SK-N-SH treated with all-trans-retinoic acid at 6 μM for 48 hours (cell line): ENCODE measurements at regions not wholly inside any gene's neighbourhood (a gene's known extent, or its start where the extent isn't known, plus 50 kb on each side); places are given as distances from the start of the nearest gene placed in this dataset.

Experiments used
- ARNTL ChIP-seq: fragments of 450-650 bp; formaldehyde crosslinking; IDR thresholded peaks from 2 replicates; pipeline ENCODE4 v1.5.0; 2020; ENCODE audit warnings: low read depth, mild to moderate bottlenecking, moderate library complexity, borderline replicate concordance
- CSDC2 ChIP-seq: fragments of 250-450 bp; sonication (Bioruptor Pico); IDR thresholded peaks from 2 replicates; pipeline ENCODE4 v1.5.0; 2020; ENCODE audit warnings: mild to moderate bottlenecking, moderate library complexity
- ESRRG ChIP-seq: fragments of 250-450 bp; sonication (Bioruptor Pico); IDR thresholded peaks from 2 replicates; pipeline ENCODE4 v1.6.1; 2021; ENCODE audit warnings: mild to moderate bottlenecking
- GLIS3 ChIP-seq: fragments of 250-450 bp; sonication (Bioruptor Pico); IDR thresholded peaks from 2 replicates; pipeline ENCODE4 v1.5.0; 2020; ENCODE audit warnings: mild to moderate bottlenecking, moderate library complexity
- PATZ1 ChIP-seq: fragments of 250-450 bp; sonication (Bioruptor Pico); IDR thresholded peaks from 2 replicates; pipeline ENCODE4 v1.8.0; 2020; ENCODE audit warnings: mild to moderate bottlenecking, moderate library complexity, borderline replicate concordance
- POU6F1 ChIP-seq: fragments of 250-450 bp; sonication (Bioruptor Pico); IDR thresholded peaks from 2 replicates; pipeline ENCODE4 v1.8.0; 2021; ENCODE audit warnings: low read depth, mild to moderate bottlenecking, moderate library complexity, borderline replicate concordance
- PPARA ChIP-seq: fragments of 250-450 bp; sonication (Bioruptor Pico); IDR thresholded peaks from 2 replicates; pipeline ENCODE4 v1.5.0; 2020; ENCODE audit warnings: mild to moderate bottlenecking, borderline replicate concordance
- RARB ChIP-seq: fragments of 250-450 bp; sonication (Bioruptor Pico); IDR thresholded peaks from 2 replicates; pipeline ENCODE4 v1.8.0; 2021; ENCODE audit warnings: mild to moderate bottlenecking, moderate library complexity
- SNAI2 ChIP-seq: fragments of 250-450 bp; sonication (Bioruptor Pico); IDR thresholded peaks from 2 replicates; pipeline ENCODE4 v1.5.0; 2020; ENCODE audit warnings: mild to moderate bottlenecking, moderate library complexity
- TOX ChIP-seq: fragments of 250-450 bp; sonication (Bioruptor Pico); IDR thresholded peaks from 2 replicates; pipeline ENCODE4 v1.8.0; 2021; ENCODE audit warnings: mild to moderate bottlenecking, moderate library complexity, borderline replicate concordance
- ZFP3 ChIP-seq: fragments of 250-450 bp; sonication (Bioruptor Pico); IDR thresholded peaks from 2 replicates; pipeline ENCODE4 v1.5.0; 2020; ENCODE audit warnings: mild to moderate bottlenecking, moderate library complexity
- ZFP30 ChIP-seq: fragments of 450-650 bp; formaldehyde crosslinking; IDR thresholded peaks from 2 replicates; pipeline ENCODE4 v1.5.0; 2022; ENCODE audit warnings: mild to moderate bottlenecking, moderate library complexity
- ZNF70 ChIP-seq: fragments of 450-650 bp; formaldehyde crosslinking; IDR thresholded peaks from 2 replicates; pipeline ENCODE4 v1.5.0; 2020; ENCODE audit warnings: mild to moderate bottlenecking, moderate library complexity
- TF ChIP-seq, protein P1 (sequence below): fragments of 250-450 bp; sonication (Bioruptor Pico); IDR thresholded peaks from 2 replicates; pipeline ENCODE4 v1.5.0; 2020; ENCODE audit warnings: mild to moderate bottlenecking, moderate library complexity

DNA sequence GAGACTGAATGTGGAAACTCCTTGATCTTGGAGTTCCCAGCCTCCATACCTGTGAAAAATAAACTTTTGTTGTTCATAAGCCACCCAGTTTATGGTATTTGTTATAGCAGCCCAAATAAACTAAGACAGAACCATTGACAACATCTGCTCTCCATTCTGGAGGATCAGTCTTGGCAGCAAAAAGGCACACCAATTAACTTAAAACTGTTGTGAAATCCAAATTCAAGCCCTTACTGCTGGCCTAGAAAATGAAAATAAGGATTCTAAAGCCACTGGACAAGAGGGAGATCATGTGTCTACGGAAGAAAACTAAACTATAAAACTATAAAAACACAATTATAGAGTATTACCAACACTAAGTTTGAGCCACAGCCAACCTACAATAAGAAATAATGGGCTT, 172.1 kb upstream of the RNPC3 start:
- TF ChIP-seq ZNF70 (CRISPR knock-in tag) (no peak), ESRRG (CRISPR knock-in tag) (no peak), PATZ1 (CRISPR knock-in tag) (no peak), ZFP3 (CRISPR knock-in tag) (no peak), ARNTL (CRISPR knock-in tag) (no peak), ZFP30 (no peak), GLIS3 (CRISPR knock-in tag) (no peak), RARB (CRISPR knock-in tag) (no peak), SNAI2 (no peak), CSDC2 (no peak), TOX (CRISPR knock-in tag) (no peak), PPARA (no peak), POU6F1 (no peak)
- TF ChIP-seq, protein P1, sequence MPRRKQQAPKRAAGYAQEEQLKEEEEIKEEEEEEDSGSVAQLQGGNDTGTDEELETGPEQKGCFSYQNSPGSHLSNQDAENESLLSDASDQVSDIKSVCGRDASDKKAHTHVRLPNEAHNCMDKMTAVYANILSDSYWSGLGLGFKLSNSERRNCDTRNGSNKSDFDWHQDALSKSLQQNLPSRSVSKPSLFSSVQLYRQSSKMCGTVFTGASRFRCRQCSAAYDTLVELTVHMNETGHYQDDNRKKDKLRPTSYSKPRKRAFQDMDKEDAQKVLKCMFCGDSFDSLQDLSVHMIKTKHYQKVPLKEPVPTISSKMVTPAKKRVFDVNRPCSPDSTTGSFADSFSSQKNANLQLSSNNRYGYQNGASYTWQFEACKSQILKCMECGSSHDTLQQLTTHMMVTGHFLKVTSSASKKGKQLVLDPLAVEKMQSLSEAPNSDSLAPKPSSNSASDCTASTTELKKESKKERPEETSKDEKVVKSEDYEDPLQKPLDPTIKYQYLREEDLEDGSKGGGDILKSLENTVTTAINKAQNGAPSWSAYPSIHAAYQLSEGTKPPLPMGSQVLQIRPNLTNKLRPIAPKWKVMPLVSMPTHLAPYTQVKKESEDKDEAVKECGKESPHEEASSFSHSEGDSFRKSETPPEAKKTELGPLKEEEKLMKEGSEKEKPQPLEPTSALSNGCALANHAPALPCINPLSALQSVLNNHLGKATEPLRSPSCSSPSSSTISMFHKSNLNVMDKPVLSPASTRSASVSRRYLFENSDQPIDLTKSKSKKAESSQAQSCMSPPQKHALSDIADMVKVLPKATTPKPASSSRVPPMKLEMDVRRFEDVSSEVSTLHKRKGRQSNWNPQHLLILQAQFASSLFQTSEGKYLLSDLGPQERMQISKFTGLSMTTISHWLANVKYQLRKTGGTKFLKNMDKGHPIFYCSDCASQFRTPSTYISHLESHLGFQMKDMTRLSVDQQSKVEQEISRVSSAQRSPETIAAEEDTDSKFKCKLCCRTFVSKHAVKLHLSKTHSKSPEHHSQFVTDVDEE (CRISPR knock-in tag), result no peak
